GM19043 (cell line): ENCODE measurements at regions not wholly inside any gene's neighbourhood (a gene's known extent, or its start where the extent isn't known, plus 50 kb on each side); places are given as distances from the start of the nearest gene placed in this dataset.

Experiments used
- ATAC-seq: cut with Tn5 transposase; IDR thresholded peaks from one replicate; pipeline ENCODE4 v1.9.1; 2021; ENCODE audit warnings: low read depth; ENCODE audit not compliant: unreplicated experiment

- peak; percentile 57 for ATAC-seq
Observed at GRCh38 chr3:31002730-31003129, 108.3 kb upstream of the GADL1 start.

GRCh38 chr3:31004025-31004678 is 109.7 kb upstream of the GADL1 start:
- ATAC-seq: peak; percentile 76

GRCh38 chr3:31008994-31009393 is 114.5 kb upstream of the GADL1 start:
- ATAC-seq: no peak

- ATAC-seq: no peak
Observed at GRCh38 chr3:31009881-31010280, 115.4 kb upstream of the GADL1 start.

GRCh38 chr3:31010491-31010890 is 116.0 kb upstream of the GADL1 start:
- ATAC-seq: no peak

GRCh38 chr3:31011380-31011779 is 116.9 kb upstream of the GADL1 start:
- no peak for ATAC-seq

GRCh38 chr3:31013090-31013489 is 118.6 kb upstream of the GADL1 start:
- ATAC-seq: no peak

- ATAC-seq: no peak
Observed at GRCh38 chr3:31013843-31014242, 119.4 kb upstream of the GADL1 start.

GRCh38 chr3:31014317-31015040 is 120.0 kb upstream of the GADL1 start:
- ATAC-seq: no peak

GRCh38 chr3:31016196-31016595 is 121.7 kb upstream of the GADL1 start:
- ATAC-seq: no peak

- no peak for ATAC-seq
Observed at GRCh38 chr3:31022716-31023115, 128.3 kb upstream of the GADL1 start.

- no peak for ATAC-seq
Observed at GRCh38 chr3:31025541-31025940, 131.1 kb upstream of the GADL1 start.

GRCh38 chr3:31027191-31027761 is 132.8 kb upstream of the GADL1 start:
- peak; percentile 50 for ATAC-seq

- ATAC-seq: no peak
Observed at GRCh38 chr3:31027914-31028313, 133.5 kb upstream of the GADL1 start.

GRCh38 chr3:31028766-31029165 is 134.3 kb upstream of the GADL1 start:
- no peak for ATAC-seq

- no peak for ATAC-seq
Observed at GRCh38 chr3:31029706-31030105, 135.2 kb upstream of the GADL1 start.

- ATAC-seq: no peak
Observed at GRCh38 chr3:31035681-31036080, 141.2 kb upstream of the GADL1 start.

GRCh38 chr3:31038086-31038739 is 143.8 kb upstream of the GADL1 start:
- no peak for ATAC-seq

GRCh38 chr3:31039145-31039544 is 144.7 kb upstream of the GADL1 start:
- ATAC-seq: no peak

- ATAC-seq: no peak
Observed at GRCh38 chr3:31041161-31041978, 146.9 kb upstream of the GADL1 start.
